IMR-90 (cell line): ENCODE measurements at regions not wholly inside any gene's neighbourhood (a gene's known extent, or its start where the extent isn't known, plus 50 kb on each side); places are given as distances from the start of the nearest gene placed in this dataset.
A peak's percentile ranks its signal among the peaks of the same experiment; 100 is the strongest.

Source experiments
- ATAC-seq: fragments of 200-7000 bp; cut with Tn5 transposase; 2 replicates; pipeline ENCODE4 v1.9.1; 2020; ENCODE audit warnings: low read depth, mild to moderate bottlenecking, moderate library complexity
- BruUV-seq: library from RNA; stranded (reverse); fragments of 400-500 nt; replicated peaks from 2 replicates; lab custom pipeline; 2021; lab: Mats Ljungman, UMichigan
- CTCF ChIA-PET: fragments of 300-600 bp; formaldehyde crosslinking; extraction: SDS; loops from one replicate; lab custom pipeline; 2021; ENCODE audit warnings: antibody characterized with exemption; lab: Yijun Ruan, JAX
- POLR2A ChIA-PET: fragments of 300-600 bp; sonication (Branson Sonifier 250); formaldehyde crosslinking; loops from one replicate; lab custom pipeline; 2022; ENCODE audit warnings: antibody characterized with exemption; ENCODE audit not compliant: unreplicated experiment; lab: Charles Lee
- DNase-seq: peaks from one replicate; pipeline ENCODE4 v3.0.0; 2013
- H2AFZ ChIP-seq: replicated peaks from 2 replicates; pipeline ENCODE3; 2013; ENCODE audit warnings: low read length, mild to moderate bottlenecking; ENCODE audit not compliant: poor library complexity
- H2AK5ac ChIP-seq: 2 replicates; pipeline ENCODE4 v1.6.1; 2013; ENCODE audit warnings: low read depth, low read length, inconsistent platforms
- H2AK9ac ChIP-seq: replicated peaks from 2 replicates; pipeline ENCODE3; 2013; ENCODE audit warnings: mild to moderate bottlenecking, low read depth, low read length, moderate library complexity; ENCODE audit not compliant: poor library complexity
- H2BK120ac ChIP-seq: 2 replicates; pipeline ENCODE4 v1.6.1; 2013; ENCODE audit warnings: low read depth, low read length, inconsistent platforms
- H2BK15ac ChIP-seq: 3 replicates; pipeline ENCODE4 v1.6.1; 2013; ENCODE audit warnings: low read depth, low read length, inconsistent platforms
- H2BK20ac ChIP-seq: 2 replicates; pipeline ENCODE4 v1.6.1; 2013; ENCODE audit warnings: low read depth, mild to moderate bottlenecking, inconsistent platforms, low read length, moderate library complexity
- H2BK5ac ChIP-seq: 2 replicates; pipeline ENCODE4 v1.6.1; 2013; ENCODE audit warnings: mild to moderate bottlenecking, low read depth, low read length, inconsistent platforms; ENCODE audit not compliant: poor library complexity, severe bottlenecking
- H3K14ac ChIP-seq: replicated peaks from 2 replicates; pipeline ENCODE4 v1.6.1; 2013; ENCODE audit warnings: low read depth, low read length, inconsistent platforms
- H3K18ac ChIP-seq: 2 replicates; pipeline ENCODE4 v1.6.1; 2013; ENCODE audit warnings: low read depth, low read length, control low read depth
- H3K23ac ChIP-seq: 2 replicates; pipeline ENCODE4 v1.6.1; 2013; ENCODE audit warnings: low read depth, low read length, inconsistent platforms
- H3K27ac ChIP-seq: 2 replicates; pipeline ENCODE4 v1.5.1; 2013; ENCODE audit warnings: mild to moderate bottlenecking, control low read depth, low read length; ENCODE audit not compliant: insufficient read depth
- H3K27me3 ChIP-seq: 2 replicates; pipeline ENCODE4 v1.6.1; 2013; ENCODE audit warnings: low read length; ENCODE audit not compliant: control insufficient read depth, insufficient read depth
- H3K36me3 ChIP-seq: 2 replicates; pipeline ENCODE4 v1.6.1; 2013; ENCODE audit warnings: low read length, mixed read lengths; ENCODE audit not compliant: control insufficient read depth, insufficient read depth
- H3K4ac ChIP-seq: 2 replicates; pipeline ENCODE4 v1.6.1; 2013; ENCODE audit warnings: low read depth, low read length, inconsistent platforms
- H3K4me1 ChIP-seq: 2 replicates; pipeline ENCODE4 v1.6.1; 2013; ENCODE audit warnings: low read length, mixed read lengths; ENCODE audit not compliant: control insufficient read depth, insufficient read depth
- H3K4me2 ChIP-seq: 2 replicates; pipeline ENCODE4 v1.6.1; 2013; ENCODE audit warnings: low read depth, mild to moderate bottlenecking, control low read depth, low read length, moderate library complexity
- H3K4me3 ChIP-seq: 2 replicates; pipeline ENCODE4 v1.5.1; 2013; ENCODE audit warnings: low read depth, mild to moderate bottlenecking, control low read depth, low read length, moderate library complexity; ENCODE audit not compliant: insufficient read depth
- H3K56ac ChIP-seq: 2 replicates; pipeline ENCODE4 v1.6.1; 2013; ENCODE audit warnings: low read length, inconsistent platforms; ENCODE audit not compliant: insufficient read depth; ENCODE audit errors: extremely low read depth
- H3K79me1 ChIP-seq, 2 experiments: 2 replicates each; pipeline ENCODE4 v1.6.1; 2013; ENCODE audit warnings: low read length in 2 of 2, inconsistent platforms in 1 of 2, low read depth in 1 of 2
- H3K9ac ChIP-seq: 2 replicates; pipeline ENCODE4 v1.6.1; 2013; ENCODE audit warnings: low read depth, low read length, control low read depth
- H3K9me1 ChIP-seq: 2 replicates; pipeline ENCODE4 v1.6.1; 2013; ENCODE audit warnings: low read length, inconsistent platforms; ENCODE audit not compliant: insufficient read depth
- H3K9me3 ChIP-seq: 2 replicates; pipeline ENCODE4 v1.6.1; 2013; ENCODE audit warnings: low read length; ENCODE audit not compliant: control insufficient read depth, insufficient read depth
- H4K20me1 ChIP-seq: 2 replicates; pipeline ENCODE4 v1.6.1; 2013; ENCODE audit warnings: low read length, inconsistent platforms; ENCODE audit not compliant: insufficient read depth
- H4K5ac ChIP-seq: 2 replicates; pipeline ENCODE4 v1.6.1; 2013; ENCODE audit warnings: mild to moderate bottlenecking, low read depth, low read length, control low read depth
- H4K8ac ChIP-seq, 2 experiments: 2 replicates each; pipeline ENCODE4 v1.6.1; 2013; ENCODE audit warnings: low read depth in 2 of 2, low read length in 2 of 2, control low read depth in 1 of 2, inconsistent platforms in 1 of 2
- H4K91ac ChIP-seq: 2 replicates; pipeline ENCODE4 v1.6.1; 2013; ENCODE audit warnings: low read depth, low read length, inconsistent platforms; ENCODE audit not compliant: insufficient read depth
- MAFK ChIP-seq: IDR thresholded peaks from 2 replicates; pipeline ENCODE4 v1.6.1; 2012; ENCODE audit warnings: low read depth, low read length, improper control_type of control experiment
- RCOR1 ChIP-seq: IDR thresholded peaks from 2 replicates; pipeline ENCODE4 v1.6.1; 2012; ENCODE audit warnings: mild to moderate bottlenecking, low read length, improper control_type of control experiment; ENCODE audit not compliant: insufficient replicate concordance
- RFX5 ChIP-seq: IDR thresholded peaks from 2 replicates; pipeline ENCODE4 v1.8.0; 2012; ENCODE audit warnings: low read depth, mild to moderate bottlenecking, low read length, moderate library complexity
- WGBS, 2 experiments: methylation state at CpG; one replicate each; pipeline versions ENCODE4 v1.1.5 to v1.1.7; 2013; ENCODE audit warnings: missing lambda C conversion rate in 2 of 2; ENCODE audit not compliant: insufficient read length in 1 of 2; ENCODE audit errors: extremely low coverage in 2 of 2; 5-methylcytosine and 5-hydroxymethylcytosine counted together
- dilution Hi-C: fragments of 300-500 bp; cut with HindIII; formaldehyde crosslinking; loops from one replicate; pipeline ENCODE4 v1.14.3; 2018; ENCODE audit warnings: low sequenced_read_pairs; ENCODE audit not compliant: unreplicated experiment
- in situ Hi-C: fragments of 300-500 bp; cut with MboI; formaldehyde crosslinking; loops from 3 replicates; pipeline ENCODE4 v1.14.3; 2019; ENCODE audit warnings: low sequenced_read_pairs, inconsistent platforms, mixed read lengths
- intact Hi-C: fragments of 100-400 bp; cut with micrococcal nuclease; formaldehyde crosslinking; loops from 2 replicates; pipeline ENCODE4 v1.10.0; 2022
- TF ChIP-seq, protein P1 (sequence below): fragments of 150-350 bp; IDR thresholded peaks from 2 replicates; pipeline ENCODE4 v1.6.1; 2016; ENCODE audit warnings: low read depth, mild to moderate bottlenecking, low read length, moderate library complexity, borderline replicate concordance

DNA sequence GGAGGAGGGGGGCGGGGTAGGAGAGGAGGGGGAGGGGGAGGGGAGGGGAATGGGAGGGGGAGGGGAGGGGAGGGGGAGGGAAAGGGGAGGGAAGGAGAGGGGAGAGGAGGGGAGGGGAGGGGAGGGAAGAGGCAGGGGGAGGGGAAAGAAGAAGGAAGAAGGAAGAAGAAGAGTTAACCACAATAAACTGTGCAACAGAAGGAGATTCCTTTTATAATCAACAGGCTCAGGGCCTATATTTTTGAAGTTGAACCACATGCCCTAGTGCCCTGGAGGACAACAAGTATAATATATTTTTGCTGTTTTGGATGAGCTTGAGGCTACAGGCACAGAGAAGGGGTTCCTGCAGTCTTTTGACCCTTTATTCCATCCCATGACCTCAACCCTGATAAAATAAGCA is 228.2 kb upstream of the IRF2BP2 start:
- no peak overlapping the region for H2BK120ac ChIP-seq
- H2BK5ac ChIP-seq, result no peak overlapping the region
- no peaks in the 10 kb centered on the region; the same call in 1 of the 2 replicates for H3K9me1 ChIP-seq
- H3K14ac ChIP-seq, result no peak overlapping the region
- H4K5ac ChIP-seq, result peak overlapping the region; percentile 48; the same call in 1 of the 2 replicates
- H3K27ac ChIP-seq, result no peak overlapping the region
- peaks cover 4% of the 10 kb centered on the region; the same call in 1 of the 2 replicates for H3K4me1 ChIP-seq
- DNase-seq (no peak), ATAC-seq (no peak)
- H2BK15ac ChIP-seq, result no peak overlapping the region
- no TSS peak for BruUV-seq
- H3K9me3 ChIP-seq, result peaks cover 2% of the 10 kb centered on the region; the same call in 1 of the 2 replicates
- H3K4me2 ChIP-seq, result no peak overlapping the region
- TF ChIP-seq, protein P1, sequence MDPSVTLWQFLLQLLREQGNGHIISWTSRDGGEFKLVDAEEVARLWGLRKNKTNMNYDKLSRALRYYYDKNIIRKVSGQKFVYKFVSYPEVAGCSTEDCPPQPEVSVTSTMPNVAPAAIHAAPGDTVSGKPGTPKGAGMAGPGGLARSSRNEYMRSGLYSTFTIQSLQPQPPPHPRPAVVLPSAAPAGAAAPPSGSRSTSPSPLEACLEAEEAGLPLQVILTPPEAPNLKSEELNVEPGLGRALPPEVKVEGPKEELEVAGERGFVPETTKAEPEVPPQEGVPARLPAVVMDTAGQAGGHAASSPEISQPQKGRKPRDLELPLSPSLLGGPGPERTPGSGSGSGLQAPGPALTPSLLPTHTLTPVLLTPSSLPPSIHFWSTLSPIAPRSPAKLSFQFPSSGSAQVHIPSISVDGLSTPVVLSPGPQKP, result no peak
- TF ChIP-seq RCOR1 (no peak), MAFK (no peak), RFX5 (no peak)
- H2AK5ac ChIP-seq, result no peak overlapping the region
- H2BK20ac ChIP-seq, result no peak overlapping the region
- H3K36me3 ChIP-seq, result no peaks in the 10 kb centered on the region
- H2AFZ ChIP-seq, result no peak overlapping the region
- dilution Hi-C loops (loop anchor here (25.0 kb wide), 1 partner anchor 101 kb away; no protein-coding TSS in a partner anchor), intact Hi-C loops (no loop called here), in situ Hi-C loops (no loop called here)
- H3K79me1 ChIP-seq, result no peaks in the 10 kb centered on the region
- H3K27me3 ChIP-seq, result no peaks in the 10 kb centered on the region
- H3K23ac ChIP-seq, result no peak overlapping the region
- no peak overlapping the region for H3K18ac ChIP-seq
- POLR2A ChIA-PET, result no interaction called here
- no peak overlapping the region for H4K91ac ChIP-seq
- CTCF ChIA-PET, result interaction anchor here (2.0 kb wide), 1 partner anchor 11 kb away, joined by 5 read pairs; no protein-coding TSS in a partner anchor
- no peak overlapping the region for H3K9ac ChIP-seq
- no peak overlapping the region for H3K56ac ChIP-seq
- WGBS, 2 experiments, result no CpG with 5 or more reads among the region's 1 CpG
- H3K4me3 ChIP-seq, result no peak overlapping the region
- no peak overlapping the region for H4K8ac ChIP-seq
- H2AK9ac ChIP-seq, result no peak overlapping the region
- H4K20me1 ChIP-seq, result no peaks in the 10 kb centered on the region
- H3K4ac ChIP-seq, result no peak overlapping the region
